Jurkat, Clone E6-1 (cell line): ENCODE measurements at regions not wholly inside any gene's neighbourhood (a gene's known extent, or its start where the extent isn't known, plus 50 kb on each side); places are given as distances from the start of the nearest gene placed in this dataset.
A peak's percentile ranks its signal among the peaks of the same experiment; 100 is the strongest.

ENCODE experiments used
- DNase-seq: peaks from one replicate; pipeline ENCODE4 v3.0.0-alpha.2; 2011; ENCODE audit warnings: low read depth, low spot score
- H3K4me3 ChIP-seq: 2 replicates; pipeline ENCODE4 v1.5.1; 2011; ENCODE audit warnings: mild to moderate bottlenecking, low read length, control low read depth, moderate library complexity

GRCh38 chr2:222146488-222146887 is 152.3 kb downstream of the PAX3 start:
- no peak overlapping the region for H3K4me3 ChIP-seq
- DNase-seq, result no peak

- no peak for DNase-seq
Observed at GRCh38 chr2:222142027-222142426, 156.8 kb downstream of the PAX3 start.

GRCh38 chr2:222136106-222136630 is 162.6 kb downstream of the PAX3 start:
- no peak for DNase-seq
- no peak overlapping the region for H3K4me3 ChIP-seq

More at GRCh38 chr2:222142027-222142426, 156.8 kb downstream of the PAX3 start:
- no peak overlapping the region for H3K4me3 ChIP-seq

GRCh38 chr2:222134654-222135053 is 164.1 kb downstream of the PAX3 start:
- H3K4me3 ChIP-seq, result no peak overlapping the region
- no peak for DNase-seq

DNA sequence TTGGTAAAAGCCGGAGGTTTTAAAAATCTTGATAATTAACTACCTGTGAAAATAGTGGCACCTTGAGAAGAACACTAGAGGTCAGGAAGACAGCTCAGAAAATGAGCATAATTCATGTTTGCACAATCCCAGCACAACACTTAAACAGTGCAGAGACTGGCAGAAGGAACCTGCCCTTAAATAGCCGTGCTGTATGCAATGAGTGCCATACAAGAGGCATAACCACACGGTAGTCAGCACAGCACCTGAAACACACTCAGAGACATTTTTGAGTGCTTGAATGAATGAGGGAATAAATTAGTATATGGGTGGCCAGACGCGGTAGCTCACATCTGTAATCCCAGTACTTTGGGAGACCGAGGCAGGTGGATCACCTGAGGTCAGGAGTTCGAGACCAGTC is 164.9 kb downstream of the PAX3 start:
- no peak overlapping the region for H3K4me3 ChIP-seq
- no peak for DNase-seq

GRCh38 chr2:222130855-222131254 is 167.9 kb downstream of the PAX3 start:
- DNase-seq, result no peak
- H3K4me3 ChIP-seq, result no peak overlapping the region

DNA sequence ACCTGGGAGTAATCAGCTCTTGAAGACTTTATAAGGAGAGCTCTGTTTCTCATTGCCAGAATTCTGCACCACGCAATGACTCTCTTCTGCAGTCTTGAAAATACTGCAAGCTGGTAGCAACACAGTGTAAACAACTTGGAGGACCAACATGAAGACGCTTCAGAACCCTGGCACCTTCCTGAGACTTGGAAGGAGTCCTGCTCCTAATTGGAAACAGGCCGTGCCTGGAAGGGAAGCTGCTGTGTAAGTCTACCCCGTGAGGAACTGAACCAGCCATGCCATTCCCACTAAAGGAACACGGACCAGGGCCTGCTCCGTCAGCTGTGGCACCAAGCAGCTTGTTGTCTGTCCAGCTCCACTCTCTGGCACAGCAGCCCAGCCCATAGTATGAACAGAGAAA is 171.1 kb downstream of the PAX3 start:
- no peak overlapping the region for H3K4me3 ChIP-seq
- no peak for DNase-seq

DNA sequence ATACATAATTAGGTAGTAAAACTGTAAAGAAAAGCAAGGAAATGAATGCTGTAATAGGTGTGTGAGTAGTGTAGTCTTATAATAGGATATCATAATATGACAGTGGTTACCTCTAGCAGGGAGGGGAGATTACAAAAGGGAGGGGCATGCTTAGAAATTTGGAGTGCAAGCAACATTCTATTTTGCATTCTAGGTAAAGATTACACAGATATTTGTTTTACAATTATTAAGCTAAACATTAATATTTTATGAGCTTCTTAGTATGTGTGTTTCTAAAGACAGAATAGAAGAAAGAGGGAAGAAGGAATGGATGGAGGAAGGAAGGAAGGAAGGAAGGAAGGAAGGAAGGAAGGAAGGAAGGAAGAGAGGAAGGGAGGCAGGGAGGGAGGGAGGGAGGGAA is 177.9 kb downstream of the PAX3 start:
- no peak for DNase-seq
- H3K4me3 ChIP-seq, result no peak overlapping the region

GRCh38 chr2:222115296-222115695 is 183.5 kb downstream of the PAX3 start:
- no peak overlapping the region for H3K4me3 ChIP-seq
- no peak for DNase-seq

- no peak overlapping the region for H3K4me3 ChIP-seq
- DNase-seq, result no peak
Observed at GRCh38 chr2:222108957-222109585, 189.7 kb downstream of the PAX3 start.

DNA sequence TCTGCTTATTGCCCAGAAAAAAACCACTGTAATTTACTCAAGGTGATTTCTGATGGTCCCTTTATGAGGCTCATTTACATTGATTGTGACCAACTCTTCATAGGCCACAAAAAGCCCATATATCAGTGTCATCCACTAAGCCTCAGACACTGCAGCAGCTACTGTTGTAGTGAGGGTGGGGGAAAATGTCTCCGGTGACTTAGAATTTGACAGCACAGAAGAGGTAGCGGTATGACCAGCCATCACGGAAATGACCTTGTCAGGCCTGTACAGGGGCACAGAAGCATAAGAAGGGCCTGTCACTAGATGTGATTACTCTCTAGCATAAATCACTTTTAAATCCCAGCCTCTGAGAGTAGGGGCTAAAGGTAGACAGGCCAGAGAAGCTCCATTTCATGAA is 190.3 kb downstream of the PAX3 start:
- H3K4me3 ChIP-seq, result no peak overlapping the region
- no peak for DNase-seq

DNA sequence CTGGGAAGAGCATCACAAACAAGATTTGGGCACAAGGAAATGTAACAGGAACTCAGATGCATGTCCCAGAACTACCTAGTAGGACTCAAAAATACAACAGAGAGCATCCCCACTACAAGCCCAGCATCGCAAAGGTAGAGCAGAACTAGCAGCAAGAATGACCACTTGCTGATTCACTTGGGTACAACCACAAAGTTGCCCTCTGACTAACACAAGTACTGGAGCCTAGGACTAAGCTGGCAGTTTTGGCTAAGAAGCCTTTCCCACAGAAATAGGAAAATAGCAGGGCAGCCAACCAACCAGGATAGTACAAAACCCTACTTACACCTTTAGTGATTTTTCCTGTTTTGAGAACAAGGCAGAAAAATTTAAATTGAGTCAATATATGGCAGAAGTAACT is 193.8 kb downstream of the PAX3 start:
- no peak overlapping the region for H3K4me3 ChIP-seq
- no peak for DNase-seq

DNA sequence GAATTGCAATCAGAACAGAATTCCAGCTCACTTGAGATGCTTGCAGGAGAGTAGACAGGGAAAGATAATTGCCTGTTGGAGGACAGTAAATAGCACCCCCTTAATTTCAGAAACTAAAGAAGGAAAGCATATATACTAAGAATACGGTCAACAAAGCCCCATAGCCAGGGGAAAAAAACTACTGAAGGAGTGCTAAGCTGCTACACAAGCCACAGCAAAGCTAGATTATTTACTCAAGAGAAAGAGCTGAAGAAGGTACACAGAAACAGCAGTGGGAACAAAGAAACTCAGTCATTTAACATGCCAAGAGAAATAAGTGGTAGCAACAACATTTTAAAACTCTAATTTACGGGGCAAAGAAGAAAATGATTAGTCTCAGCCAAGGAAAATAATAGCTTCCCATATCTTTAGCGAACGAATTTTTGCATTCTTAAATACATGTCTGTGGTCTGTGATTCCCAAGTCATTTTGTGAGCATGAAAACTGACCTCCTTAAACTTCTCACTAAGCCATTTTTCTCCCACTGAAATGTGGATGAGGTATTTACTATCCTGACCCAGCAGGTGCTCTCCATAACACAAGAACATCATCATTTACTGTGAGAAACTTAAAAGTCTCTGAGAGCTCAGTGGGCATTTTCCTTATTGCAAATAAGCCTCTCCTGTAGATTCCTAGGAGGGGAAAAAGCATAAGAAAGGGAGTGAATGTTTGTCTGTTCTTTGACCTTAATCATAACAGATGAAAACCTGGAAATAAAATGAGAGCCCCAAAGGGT is 196.0 kb downstream of the PAX3 start:
- DNase-seq, result no peak
- no peak overlapping the region for H3K4me3 ChIP-seq

GRCh38 chr2:222100704-222101699 is 197.8 kb downstream of the PAX3 start:
- DNase-seq, result no peak
- no peak overlapping the region for H3K4me3 ChIP-seq

GRCh38 chr2:222088561-222088960 is 210.2 kb downstream of the PAX3 start:
- no peak for DNase-seq
- H3K4me3 ChIP-seq, result no peak overlapping the region

DNA sequence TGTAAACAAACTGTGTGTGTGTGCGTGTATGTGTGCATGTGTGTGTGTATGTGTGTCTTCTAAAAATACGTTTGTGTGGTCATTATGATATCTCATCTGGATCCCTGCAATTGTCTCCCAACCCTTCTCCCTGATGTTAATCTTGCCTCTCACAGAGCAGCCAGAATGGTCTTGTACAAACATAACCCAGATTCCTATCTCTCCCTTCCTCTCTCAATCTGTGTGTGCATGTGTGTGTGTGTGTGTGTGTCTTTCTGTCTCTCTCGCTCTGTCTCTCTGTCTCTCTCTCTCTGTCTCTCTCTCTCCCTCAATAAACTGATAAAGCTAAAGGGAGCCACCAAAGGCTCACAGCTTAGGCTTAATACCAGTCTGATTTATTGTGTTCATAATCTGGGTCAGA is 210.8 kb downstream of the PAX3 start:
- no peak overlapping the region for H3K4me3 ChIP-seq
- no peak for DNase-seq

DNA sequence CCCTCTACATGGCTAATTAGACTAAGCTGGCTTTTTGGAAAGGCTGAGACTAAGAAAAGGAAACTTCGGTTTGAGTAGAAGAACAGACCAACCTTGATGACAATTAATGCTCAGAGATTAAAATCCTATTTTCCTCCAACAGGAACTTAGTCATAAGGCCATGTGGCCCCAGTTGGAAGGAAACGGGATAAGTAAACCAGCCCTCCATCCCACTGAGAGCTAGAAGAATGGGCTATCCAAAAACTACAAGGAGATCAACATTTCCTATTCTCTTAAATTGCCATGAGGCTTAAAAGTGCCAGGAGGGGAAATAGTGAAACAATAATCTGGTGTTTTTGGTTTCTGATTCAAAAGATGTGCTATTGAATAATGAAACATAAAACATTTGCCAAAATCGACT is 216.6 kb downstream of the PAX3 start:
- no peak for DNase-seq
- no peak overlapping the region for H3K4me3 ChIP-seq

DNA sequence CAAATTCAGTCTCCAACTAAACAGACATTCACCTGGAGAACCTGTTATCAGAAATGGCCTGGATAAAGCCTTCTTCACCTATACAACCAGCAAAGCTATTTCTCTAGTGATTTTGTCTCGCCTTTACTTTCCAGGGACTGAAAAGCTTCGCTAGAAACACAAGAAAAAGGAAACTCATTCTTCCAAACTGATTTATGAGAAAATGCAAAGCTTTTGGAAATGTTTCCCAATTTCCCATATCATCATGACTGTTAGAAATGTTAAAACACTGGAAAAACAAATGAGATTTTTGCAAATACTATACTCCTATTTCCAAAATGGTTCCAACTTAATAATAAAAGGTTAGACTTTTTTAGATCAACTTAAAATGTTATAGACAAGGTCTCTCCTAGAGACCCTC is 218.7 kb downstream of the PAX3 start:
- no peak overlapping the region for H3K4me3 ChIP-seq
- DNase-seq, result no peak

DNA sequence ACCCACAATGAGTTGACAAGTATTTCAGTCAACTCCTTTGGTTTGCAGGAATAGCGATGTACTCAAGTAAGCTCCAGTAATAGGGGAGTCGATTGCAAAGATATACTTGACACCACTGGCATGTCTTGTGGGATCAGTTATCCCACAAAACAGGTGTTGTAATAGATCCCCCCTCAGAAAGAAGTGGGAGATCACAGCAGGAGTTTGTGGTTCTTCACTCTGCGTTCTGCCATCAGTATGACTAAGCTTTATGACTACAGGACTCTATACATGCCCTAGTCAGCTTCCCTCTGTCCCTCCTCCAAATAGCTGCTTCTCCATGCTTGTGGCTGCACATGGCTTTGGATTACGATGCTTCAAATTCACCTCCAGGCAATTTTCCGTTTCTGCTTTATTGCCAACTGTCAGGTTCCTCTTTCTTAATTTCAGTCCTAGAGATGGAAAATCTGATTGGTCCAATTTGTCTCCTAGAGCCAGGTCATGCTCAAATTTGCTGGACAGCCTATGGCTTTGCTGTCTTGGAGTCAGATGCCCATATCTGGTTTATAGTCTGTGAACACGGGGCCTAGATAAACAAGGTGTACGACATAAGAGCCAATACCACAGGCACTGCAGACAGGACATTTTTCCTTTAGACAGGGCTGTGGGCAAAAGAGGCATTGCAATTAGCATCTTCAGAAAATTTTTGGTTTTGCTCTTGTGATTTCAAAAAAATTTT is 221.7 kb downstream of the PAX3 start:
- H3K4me3 ChIP-seq, result no peak overlapping the region
- peak; percentile 67 for DNase-seq
